A673 (cell line): ENCODE measurements at regions not wholly inside any gene's neighbourhood (a gene's known extent, or its start where the extent isn't known, plus 50 kb on each side); places are given as distances from the start of the nearest gene placed in this dataset.
"Not testable (repeated sequence)": the region's sequence is repeated elsewhere in the genome, so short reads cannot be mapped to it uniquely, and the experiment has no call there.

Experiments
- BruUV-seq: library from RNA; stranded (reverse); fragments of 400-500 nt; replicated peaks from 2 replicates; lab custom pipeline; 2021; lab: Mats Ljungman, UMichigan
- CTCF ChIA-PET: fragments of 300-600 bp; sonication (Branson Sonifier 250); formaldehyde crosslinking; loops from one replicate; lab custom pipeline; 2022; ENCODE audit warnings: antibody characterized with exemption; lab: Charles Lee
- POLR2A ChIA-PET: fragments of 300-600 bp; sonication (Branson Sonifier 250); formaldehyde crosslinking; loops from one replicate; lab custom pipeline; 2022; ENCODE audit warnings: antibody characterized with exemption; ENCODE audit not compliant: low non-redundant PET; lab: Charles Lee
- DNase-seq: peaks from one replicate; pipeline ENCODE4 v3.0.0-alpha.2; 2015; ENCODE audit warnings: low spot score
- H3K27ac ChIP-seq: fragments of 200-600 bp; sonication (generic); 2 replicates; pipeline ENCODE4 v1.5.1; 2016; ENCODE audit warnings: mixed run types, low read depth, mild to moderate bottlenecking, mixed read lengths, antibody characterized with exemption, low read length; ENCODE audit not compliant: poor library complexity, severe bottlenecking
- H3K27me3 ChIP-seq: fragments of 200-600 bp; sonication (generic); replicated peaks from 2 replicates; pipeline ENCODE4 v1.6.1; 2017; ENCODE audit warnings: mixed run types, low read depth, mild to moderate bottlenecking, mixed read lengths, antibody characterized with exemption, low read length; ENCODE audit not compliant: insufficient read depth, poor library complexity
- H3K36me3 ChIP-seq: fragments of 200-600 bp; sonication (generic); 2 replicates; pipeline ENCODE4 v1.6.1; 2016; ENCODE audit warnings: mixed run types, mild to moderate bottlenecking, mixed read lengths, antibody characterized with exemption, low read length; ENCODE audit not compliant: insufficient read depth, poor library complexity, severe bottlenecking
- H3K4me1 ChIP-seq: fragments of 200-600 bp; sonication (generic); 2 replicates; pipeline ENCODE4 v1.6.1; 2017; ENCODE audit warnings: mixed run types, mild to moderate bottlenecking, mixed read lengths, antibody characterized with exemption, low read length; ENCODE audit not compliant: insufficient read depth, poor library complexity, severe bottlenecking
- H3K4me3 ChIP-seq: fragments of 200-600 bp; sonication (generic); 2 replicates; pipeline ENCODE4 v1.5.1; 2016; ENCODE audit warnings: low read depth, mixed run types, mild to moderate bottlenecking, mixed read lengths, low read length; ENCODE audit not compliant: poor library complexity, severe bottlenecking
- H3K9me3 ChIP-seq: fragments of 200-600 bp; sonication (generic); 2 replicates; pipeline ENCODE4 v1.6.1; 2016; ENCODE audit warnings: mixed run types, low read depth, mild to moderate bottlenecking, mixed read lengths, antibody characterized with exemption, low read length; ENCODE audit not compliant: poor library complexity, severe bottlenecking
- EZH2 ChIP-seq: fragments of 200-600 bp; sonication (generic); IDR thresholded peaks from 2 replicates; pipeline ENCODE4 v1.6.1; 2017; ENCODE audit warnings: borderline replicate concordance, low read depth, mild to moderate bottlenecking, mixed read lengths, antibody characterized with exemption, low read length; ENCODE audit not compliant: poor library complexity, severe bottlenecking
- intact Hi-C: fragments of 100-400 bp; cut with micrococcal nuclease; formaldehyde crosslinking; loops from one replicate; pipeline ENCODE4 v1.10.0; 2022; ENCODE audit not compliant: unreplicated experiment
- TF ChIP-seq, protein P1 (sequence below): fragments of 300-800, 200-600 bp; sonication (generic); conservative IDR thresholded peaks from 2 replicates; pipeline ENCODE4 v1.5.1; 2017; ENCODE audit warnings: low read depth, mild to moderate bottlenecking, antibody characterized with exemption, low read length, moderate library complexity, mixed read lengths

DNA sequence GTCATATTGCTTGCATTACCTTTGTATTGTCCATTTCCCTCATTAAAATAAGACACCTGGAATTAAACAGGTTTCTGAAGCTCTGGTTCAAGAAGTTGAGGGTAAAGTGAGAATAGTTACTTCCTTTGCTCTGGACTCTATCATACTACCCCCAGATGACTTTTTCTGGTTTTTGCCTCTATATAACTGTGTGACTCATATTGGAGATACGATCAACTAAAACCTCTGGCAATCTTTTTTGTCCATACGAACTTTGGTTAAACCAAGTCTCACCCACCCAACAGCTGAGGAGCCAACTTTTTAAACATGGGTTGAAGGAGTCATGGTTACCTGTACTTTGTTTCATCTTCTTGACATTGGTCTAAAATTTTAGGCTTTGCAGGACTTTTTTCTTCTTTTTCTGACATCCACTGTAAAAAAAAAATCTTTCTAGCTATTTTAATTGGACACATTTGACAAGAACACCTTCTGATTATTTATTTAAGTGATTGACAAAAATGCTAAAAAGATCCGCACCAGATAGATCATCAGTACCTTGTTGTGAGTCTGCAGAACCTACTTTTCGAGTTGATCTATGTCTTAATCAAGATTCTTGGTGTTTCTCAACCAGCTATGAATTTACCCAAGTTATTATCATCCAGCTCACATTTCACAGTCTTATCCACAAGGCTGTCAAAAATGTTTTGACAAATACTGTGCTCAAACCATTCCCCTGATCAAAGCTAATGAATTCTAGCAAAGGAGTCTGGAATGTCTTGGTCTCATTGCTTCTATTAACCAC is 166.0 kb downstream of the IPO8 start:
- POLR2A ChIA-PET = no interaction called here
- Histone ChIP-seq H3K27ac (no peak overlapping the region), H3K4me3 (no peak overlapping the region), H3K4me1 (no peaks in the 10 kb centered on the region), H3K27me3 (no peaks in the 10 kb centered on the region), H3K9me3 (no peaks in the 10 kb centered on the region), H3K36me3 (no peaks in the 10 kb centered on the region)
- CTCF ChIA-PET = no interaction called here
- TF ChIP-seq, protein P1, sequence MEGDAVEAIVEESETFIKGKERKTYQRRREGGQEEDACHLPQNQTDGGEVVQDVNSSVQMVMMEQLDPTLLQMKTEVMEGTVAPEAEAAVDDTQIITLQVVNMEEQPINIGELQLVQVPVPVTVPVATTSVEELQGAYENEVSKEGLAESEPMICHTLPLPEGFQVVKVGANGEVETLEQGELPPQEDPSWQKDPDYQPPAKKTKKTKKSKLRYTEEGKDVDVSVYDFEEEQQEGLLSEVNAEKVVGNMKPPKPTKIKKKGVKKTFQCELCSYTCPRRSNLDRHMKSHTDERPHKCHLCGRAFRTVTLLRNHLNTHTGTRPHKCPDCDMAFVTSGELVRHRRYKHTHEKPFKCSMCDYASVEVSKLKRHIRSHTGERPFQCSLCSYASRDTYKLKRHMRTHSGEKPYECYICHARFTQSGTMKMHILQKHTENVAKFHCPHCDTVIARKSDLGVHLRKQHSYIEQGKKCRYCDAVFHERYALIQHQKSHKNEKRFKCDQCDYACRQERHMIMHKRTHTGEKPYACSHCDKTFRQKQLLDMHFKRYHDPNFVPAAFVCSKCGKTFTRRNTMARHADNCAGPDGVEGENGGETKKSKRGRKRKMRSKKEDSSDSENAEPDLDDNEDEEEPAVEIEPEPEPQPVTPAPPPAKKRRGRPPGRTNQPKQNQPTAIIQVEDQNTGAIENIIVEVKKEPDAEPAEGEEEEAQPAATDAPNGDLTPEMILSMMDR = no peak
- TF ChIP-seq EZH2 = no peak
- intact Hi-C loops = no loop called here
- no peak for DNase-seq
- BruUV-seq = no TSS peak

DNA sequence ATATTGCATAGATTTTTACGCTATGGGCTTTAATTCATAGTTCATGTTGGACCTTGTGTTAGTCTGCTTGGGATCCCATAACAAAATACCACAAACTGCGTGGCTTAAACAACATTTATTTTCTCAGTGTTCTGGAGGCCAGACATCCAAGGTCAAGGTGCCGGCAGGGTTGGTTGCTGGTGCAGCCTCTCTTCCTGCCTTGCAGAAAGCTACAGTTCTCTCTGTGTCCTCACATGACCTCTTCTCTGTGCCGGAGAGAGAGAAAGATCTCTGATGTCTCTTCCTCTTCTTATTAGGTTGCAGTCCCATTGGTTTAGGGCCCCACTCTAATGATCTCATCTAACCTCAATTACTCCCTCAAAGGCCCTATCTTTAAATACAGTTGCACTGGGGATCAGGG is 170.5 kb downstream of the IPO8 start:
- no peaks in the 10 kb centered on the region for H3K9me3 ChIP-seq
- H3K36me3 ChIP-seq = no peaks in the 10 kb centered on the region
- ChIA-PET CTCF (no interaction called here), POLR2A (no interaction called here)
- DNase-seq = no peak
- TF ChIP-seq EZH2 = no peak
- TF ChIP-seq, protein P1 = no peak
- no peaks in the 10 kb centered on the region for H3K4me1 ChIP-seq
- no TSS peak for BruUV-seq
- intact Hi-C loops = no loop called here
- no peaks in the 10 kb centered on the region for H3K27me3 ChIP-seq
- no peak overlapping the region for H3K4me3 ChIP-seq
- H3K27ac ChIP-seq = no peak overlapping the region

DNA sequence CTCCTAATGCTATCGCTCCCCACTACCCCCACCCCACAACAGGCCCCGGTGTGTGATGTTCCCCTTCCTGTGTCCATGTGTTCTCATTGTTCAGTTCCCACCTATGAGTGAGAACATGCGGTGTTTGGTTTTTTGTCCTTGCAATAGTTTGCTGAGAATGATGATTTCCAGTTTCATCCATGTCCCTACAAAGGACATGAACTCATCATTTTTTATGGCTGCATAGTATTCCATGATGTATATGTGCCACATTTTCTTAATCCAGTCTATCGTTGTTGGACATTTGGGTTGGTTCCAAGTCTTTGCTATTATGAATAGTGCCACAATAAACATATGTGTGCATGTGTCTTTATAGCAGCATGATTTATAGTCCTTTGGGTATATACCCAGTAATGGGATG is 175.4 kb downstream of the IPO8 start:
- H3K36me3 ChIP-seq, POLR2A ChIA-PET, CTCF ChIA-PET, H3K4me3 ChIP-seq, BruUV-seq, H3K9me3 ChIP-seq, H3K27me3 ChIP-seq, intact Hi-C loops, DNase-seq, H3K27ac ChIP-seq, H3K4me1 ChIP-seq: not testable (repeated sequence)

DNA sequence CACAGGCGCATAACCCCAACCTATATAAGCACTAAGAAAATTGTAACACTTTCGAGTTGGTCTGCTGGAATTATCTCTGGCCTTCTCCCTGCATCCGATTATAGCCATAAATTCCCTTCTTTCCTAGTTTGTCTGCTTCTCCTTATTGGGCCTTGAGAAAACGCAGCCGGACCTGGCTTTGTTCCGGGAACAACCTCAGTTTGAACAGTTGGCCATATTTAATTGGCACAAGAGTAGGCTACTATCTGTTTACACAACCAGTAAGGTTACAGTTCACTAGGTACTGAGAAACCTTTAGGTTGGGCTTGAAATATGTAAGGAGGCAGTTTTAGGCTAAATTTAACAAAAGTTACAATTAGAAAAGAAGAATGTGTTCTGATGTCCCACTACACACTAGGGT is 176.1 kb downstream of the IPO8 start:
- intact Hi-C loops = loop anchor here (5.0 kb wide), 1 partner anchor 288 kb away; no protein-coding TSS in a partner anchor

More for the DNA sequence above, 176.1 kb downstream of the IPO8 start:
- Histone ChIP-seq H3K36me3 (no peaks in the 10 kb centered on the region), H3K27me3 (no peaks in the 10 kb centered on the region), H3K27ac (no peak overlapping the region), H3K9me3 (no peaks in the 10 kb centered on the region), H3K4me3 (no peak overlapping the region), H3K4me1 (peaks cover 8% of the 10 kb centered on the region)
- BruUV-seq = no TSS peak
- TF ChIP-seq EZH2 = no peak
- TF ChIP-seq, protein P1 = no peak
- ChIA-PET CTCF (no interaction called here), POLR2A (no interaction called here)
- DNase-seq = no peak
